Endothelial cell of umbilical vein (primary cell): ENCODE measurements at regions not wholly inside any gene's neighbourhood (a gene's known extent, or its start where the extent isn't known, plus 50 kb on each side); places are given as distances from the start of the nearest gene placed in this dataset.

Experiments
- BruUV-seq: library from RNA; stranded (reverse); fragments of 400-500 nt; replicated peaks from 2 replicates; lab custom pipeline; 2021; lab: Mats Ljungman, UMichigan
- CTCF ChIA-PET: fragments of 300-600, 350-600 bp; sonication (Branson Sonifier 250); formaldehyde crosslinking; loops from one replicate; lab custom pipeline; 2021; ENCODE audit warnings: antibody characterized with exemption, inconsistent platforms; lab: Charles Lee
- POLR2A ChIA-PET: fragments of 300-600, 350-600 bp; sonication (Branson Sonifier 250); formaldehyde crosslinking; loops from one replicate; lab custom pipeline; 2021; ENCODE audit warnings: antibody characterized with exemption, inconsistent platforms; lab: Charles Lee
- DNase-seq: peaks from one replicate; pipeline ENCODE4 v3.0.0-alpha.2; 2011; ENCODE audit warnings: low read depth, low spot score
- FAIRE-seq: peaks from 2 replicates; lab custom pipeline; 2011; peaks lifted over from hg19 to GRCh38; lab: Jason Lieb, UNC
- H2AFZ ChIP-seq: 2 replicates; pipeline ENCODE4 v1.6.0; 2012; ENCODE audit warnings: low read depth, low read length, control low read depth, inconsistent platforms
- H3K27ac ChIP-seq: 2 replicates; pipeline ENCODE4 v1.5.1; 2011; ENCODE audit warnings: low read depth, mild to moderate bottlenecking, control low read depth, low read length, moderate library complexity; ENCODE audit not compliant: insufficient read depth
- H3K27me3 ChIP-seq, 2 experiments: 2 replicates each; pipeline versions ENCODE4 v1.6.0 to v1.6.1; 2011; ENCODE audit warnings: low read length in 2 of 2, mixed read lengths in 1 of 2; ENCODE audit not compliant: control insufficient read depth in 2 of 2, insufficient read depth in 2 of 2
- H3K36me3 ChIP-seq, 2 experiments: 2 replicates in 1 of 2; 3 replicates in 1 of 2; pipeline ENCODE4 v1.5.1; 2011; ENCODE audit warnings: low read length in 2 of 2, mild to moderate bottlenecking in 1 of 2, moderate library complexity in 1 of 2; ENCODE audit not compliant: control insufficient read depth in 2 of 2, insufficient read depth in 2 of 2; ENCODE audit errors: extremely low read depth in 1 of 2
- H3K4me1 ChIP-seq: 3 replicates; pipeline ENCODE4 v1.5.1; 2011; ENCODE audit warnings: mild to moderate bottlenecking, low read length; ENCODE audit not compliant: control insufficient read depth, insufficient read depth; ENCODE audit errors: extremely low read depth
- H3K4me2 ChIP-seq: 2 replicates; pipeline ENCODE4 v1.6.1; 2011; ENCODE audit warnings: low read length, control low read depth, mixed read lengths; ENCODE audit not compliant: insufficient read depth
- H3K4me3 ChIP-seq, 3 experiments: fragments of 200-600 bp in 1 of 3; sonication (generic), shearing (Covaris generic) in 1 of 3; replicated peaks in 1 of 3; 2 replicates each; pipeline ENCODE4 v1.5.1; 2011 to 2016; ENCODE audit warnings: control low read depth in 3 of 3, low read length in 3 of 3, mild to moderate bottlenecking in 2 of 3, inconsistent platforms in 1 of 3, low read depth in 1 of 3, moderate library complexity in 1 of 3; ENCODE audit not compliant: insufficient read depth in 1 of 3
- H3K79me2 ChIP-seq: 2 replicates; pipeline ENCODE4 v1.6.0; 2012; ENCODE audit warnings: low read length, inconsistent platforms; ENCODE audit not compliant: control insufficient read depth, insufficient read depth
- H3K9ac ChIP-seq: replicated peaks from 2 replicates; pipeline ENCODE3; 2011; ENCODE audit warnings: low read length, control low read depth; ENCODE audit not compliant: insufficient read depth; ENCODE audit errors: extremely low read depth
- H3K9me1 ChIP-seq: replicated peaks from 3 replicates; pipeline ENCODE4 v1.6.0; 2011; ENCODE audit warnings: mild to moderate bottlenecking, low read length; ENCODE audit not compliant: control insufficient read depth, insufficient read depth; ENCODE audit errors: extremely low read depth
- H3K9me3 ChIP-seq: replicated peaks from 2 replicates; pipeline ENCODE4 v1.5.1; 2012; ENCODE audit warnings: low read length, inconsistent platforms; ENCODE audit not compliant: control insufficient read depth, insufficient read depth
- H4K20me1 ChIP-seq: replicated peaks from 2 replicates; pipeline ENCODE3; 2011; ENCODE audit warnings: mild to moderate bottlenecking, low read length; ENCODE audit not compliant: control insufficient read depth, insufficient read depth; ENCODE audit errors: extremely low read depth
- CTCF ChIP-seq, 2 donors: IDR thresholded peaks; 1 replicate in 1 of 2; 2 replicates in 1 of 2; pipeline ENCODE4 v1.5.1; 2011; ENCODE audit warnings: low read length in 2 of 2, mild to moderate bottlenecking in 2 of 2, moderate library complexity in 2 of 2, control low read depth in 1 of 2, inconsistent platforms in 1 of 2, low read depth in 1 of 2; ENCODE audit not compliant: insufficient read depth in 1 of 2; ENCODE audit errors: extremely low read depth in 1 of 2
- EZH2 ChIP-seq: IDR thresholded peaks from 2 replicates; pipeline ENCODE4 v1.6.1; 2012; ENCODE audit warnings: borderline replicate concordance, low read depth, mild to moderate bottlenecking, moderate library complexity, low read length, inconsistent platforms; ENCODE audit not compliant: severe bottlenecking
- FOS ChIP-seq: IDR thresholded peaks from 2 replicates; pipeline ENCODE4 v1.6.1; 2011; ENCODE audit warnings: mild to moderate bottlenecking, low read length, moderate library complexity, borderline replicate concordance; ENCODE audit not compliant: insufficient read depth
- GATA2 ChIP-seq: IDR thresholded peaks from 2 replicates; pipeline ENCODE4 v1.7.0; 2011; ENCODE audit warnings: low read depth, mild to moderate bottlenecking, moderate library complexity, mixed read lengths, low read length; ENCODE audit not compliant: insufficient read length, insufficient read depth
- JUN ChIP-seq: IDR thresholded peaks from 2 replicates; pipeline ENCODE4 v1.6.1; 2011; ENCODE audit warnings: borderline replicate concordance, low read depth; ENCODE audit not compliant: insufficient read length, insufficient read depth
- MAX ChIP-seq: IDR thresholded peaks from 2 replicates; pipeline ENCODE4 v1.6.1; 2011; ENCODE audit not compliant: insufficient read depth, insufficient read length
- MYC ChIP-seq: IDR thresholded peaks from one replicate; pipeline ENCODE4 v1.6.1; 2011; ENCODE audit warnings: mild to moderate bottlenecking, low read depth, low read length
- POLR2A ChIP-seq: IDR thresholded peaks from 2 replicates; pipeline ENCODE4 v1.6.1; 2012; ENCODE audit warnings: low read depth, mild to moderate bottlenecking, control low read depth, low read length
- POLR2AphosphoS5 ChIP-seq: IDR thresholded peaks from 2 replicates; pipeline ENCODE4 v1.6.1; 2012; ENCODE audit warnings: low read depth, mild to moderate bottlenecking, control low read depth, low read length, moderate library complexity; ENCODE audit not compliant: insufficient read depth
- dilution Hi-C: fragments of 300-500 bp; cut with MboI; formaldehyde crosslinking; loops from one replicate; pipeline ENCODE4 v1.15.0; 2019; ENCODE audit warnings: low sequenced_read_pairs; ENCODE audit not compliant: extremely low pct_ligation_motif_present
- intact Hi-C: fragments of 100-400 bp; cut with micrococcal nuclease; formaldehyde crosslinking; loops from one replicate; pipeline ENCODE4 v1.10.0; 2022

GRCh38 chr11:16561150-16561549 lies 177.3 kb upstream of the C11orf58 start:
- H3K4me3 ChIP-seq = no peak overlapping the region
- no peak overlapping the region for H3K27ac ChIP-seq
- no peak for FAIRE-seq
- ChIA-PET CTCF (no interaction called here), POLR2A (no interaction called here)
- H3K9me1 ChIP-seq = no peaks in the 10 kb centered on the region
- H3K4me1 ChIP-seq = no peaks in the 10 kb centered on the region
- BruUV-seq = no TSS peak
- no peaks in the 10 kb centered on the region for H4K20me1 ChIP-seq
- H3K27me3 ChIP-seq = no peaks in the 10 kb centered on the region
- no peaks in the 10 kb centered on the region for H3K79me2 ChIP-seq
- dilution Hi-C loops = no loop called here
- H3K9me3 ChIP-seq = no peaks in the 10 kb centered on the region
- H3K4me2 ChIP-seq = no peak overlapping the region
- no peak for TF ChIP-seq EZH2
- TF ChIP-seq POLR2A = no peak
- TF ChIP-seq MAX = no peak
- no peak for TF ChIP-seq CTCF (IDR thresholded peaks at IDR 0.05; ENCODE audit: extremely low read depth in 1 of 2, insufficient read depth in 1 of 2, low read depth in 1 of 2, low read length in 2 of 2)
- TF ChIP-seq FOS = no peak
- TF ChIP-seq POLR2AphosphoS5 = no peak
- no peak for TF ChIP-seq GATA2
- no peak for TF ChIP-seq JUN
- no peak for TF ChIP-seq MYC
- H2AFZ ChIP-seq = no peak overlapping the region
- no peak for DNase-seq
- no peak overlapping the region for H3K9ac ChIP-seq
- intact Hi-C loops = no loop called here
- no peaks in the 10 kb centered on the region for H3K36me3 ChIP-seq
